ENCODE measurements at regions not wholly inside any gene's neighbourhood (a gene's known extent, or its start where the extent isn't known, plus 50 kb on each side); places are given as distances from the start of the nearest gene placed in this dataset.
"Not testable (repeated sequence)": the region's sequence is repeated elsewhere in the genome, so short reads cannot be mapped to it uniquely, and the experiment has no call there.

DNA sequence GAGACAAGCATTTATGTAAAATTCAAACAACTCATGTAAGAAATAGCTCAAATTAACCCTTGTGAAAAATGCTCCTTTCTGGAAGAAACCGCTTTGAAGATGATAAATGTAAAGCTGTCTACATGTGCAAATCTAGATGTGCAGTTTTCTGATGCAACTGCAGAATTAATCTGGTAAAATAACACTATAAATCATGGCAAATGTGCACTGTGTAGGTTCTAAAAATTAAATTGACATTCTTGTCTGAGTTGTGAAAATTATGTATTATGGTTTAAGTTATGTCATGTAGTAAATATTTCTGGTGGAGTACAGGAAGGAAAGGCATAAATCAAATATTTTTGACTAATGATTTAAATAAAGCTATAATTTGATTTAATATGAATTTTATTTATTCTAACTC lies 678.1 kb upstream of the SEMA6D start (continued):
- TF ChIP-seq, protein P1, sequence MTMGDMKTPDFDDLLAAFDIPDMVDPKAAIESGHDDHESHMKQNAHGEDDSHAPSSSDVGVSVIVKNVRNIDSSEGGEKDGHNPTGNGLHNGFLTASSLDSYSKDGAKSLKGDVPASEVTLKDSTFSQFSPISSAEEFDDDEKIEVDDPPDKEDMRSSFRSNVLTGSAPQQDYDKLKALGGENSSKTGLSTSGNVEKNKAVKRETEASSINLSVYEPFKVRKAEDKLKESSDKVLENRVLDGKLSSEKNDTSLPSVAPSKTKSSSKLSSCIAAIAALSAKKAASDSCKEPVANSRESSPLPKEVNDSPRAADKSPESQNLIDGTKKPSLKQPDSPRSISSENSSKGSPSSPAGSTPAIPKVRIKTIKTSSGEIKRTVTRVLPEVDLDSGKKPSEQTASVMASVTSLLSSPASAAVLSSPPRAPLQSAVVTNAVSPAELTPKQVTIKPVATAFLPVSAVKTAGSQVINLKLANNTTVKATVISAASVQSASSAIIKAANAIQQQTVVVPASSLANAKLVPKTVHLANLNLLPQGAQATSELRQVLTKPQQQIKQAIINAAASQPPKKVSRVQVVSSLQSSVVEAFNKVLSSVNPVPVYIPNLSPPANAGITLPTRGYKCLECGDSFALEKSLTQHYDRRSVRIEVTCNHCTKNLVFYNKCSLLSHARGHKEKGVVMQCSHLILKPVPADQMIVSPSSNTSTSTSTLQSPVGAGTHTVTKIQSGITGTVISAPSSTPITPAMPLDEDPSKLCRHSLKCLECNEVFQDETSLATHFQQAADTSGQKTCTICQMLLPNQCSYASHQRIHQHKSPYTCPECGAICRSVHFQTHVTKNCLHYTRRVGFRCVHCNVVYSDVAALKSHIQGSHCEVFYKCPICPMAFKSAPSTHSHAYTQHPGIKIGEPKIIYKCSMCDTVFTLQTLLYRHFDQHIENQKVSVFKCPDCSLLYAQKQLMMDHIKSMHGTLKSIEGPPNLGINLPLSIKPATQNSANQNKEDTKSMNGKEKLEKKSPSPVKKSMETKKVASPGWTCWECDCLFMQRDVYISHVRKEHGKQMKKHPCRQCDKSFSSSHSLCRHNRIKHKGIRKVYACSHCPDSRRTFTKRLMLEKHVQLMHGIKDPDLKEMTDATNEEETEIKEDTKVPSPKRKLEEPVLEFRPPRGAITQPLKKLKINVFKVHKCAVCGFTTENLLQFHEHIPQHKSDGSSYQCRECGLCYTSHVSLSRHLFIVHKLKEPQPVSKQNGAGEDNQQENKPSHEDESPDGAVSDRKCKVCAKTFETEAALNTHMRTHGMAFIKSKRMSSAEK (CRISPR knock-in tag; IDR thresholded peaks at IDR 0.05; ENCODE audit: borderline replicate concordance) = no peak
- TF ChIP-seq, protein P2, sequence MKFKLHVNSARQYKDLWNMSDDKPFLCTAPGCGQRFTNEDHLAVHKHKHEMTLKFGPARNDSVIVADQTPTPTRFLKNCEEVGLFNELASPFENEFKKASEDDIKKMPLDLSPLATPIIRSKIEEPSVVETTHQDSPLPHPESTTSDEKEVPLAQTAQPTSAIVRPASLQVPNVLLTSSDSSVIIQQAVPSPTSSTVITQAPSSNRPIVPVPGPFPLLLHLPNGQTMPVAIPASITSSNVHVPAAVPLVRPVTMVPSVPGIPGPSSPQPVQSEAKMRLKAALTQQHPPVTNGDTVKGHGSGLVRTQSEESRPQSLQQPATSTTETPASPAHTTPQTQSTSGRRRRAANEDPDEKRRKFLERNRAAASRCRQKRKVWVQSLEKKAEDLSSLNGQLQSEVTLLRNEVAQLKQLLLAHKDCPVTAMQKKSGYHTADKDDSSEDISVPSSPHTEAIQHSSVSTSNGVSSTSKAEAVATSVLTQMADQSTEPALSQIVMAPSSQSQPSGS (CRISPR knock-in tag; IDR thresholded peaks at IDR 0.05; ENCODE audit: borderline replicate concordance, low read depth) = no peak
- TF ChIP-seq SMAD4 (CRISPR knock-in tag; IDR thresholded peaks at IDR 0.05) (no peak), CREM (CRISPR knock-in tag; IDR thresholded peaks at IDR 0.05) (no peak), CBFB (CRISPR knock-in tag; IDR thresholded peaks at IDR 0.05; ENCODE audit: low read depth) (no peak), NR2C2 (CRISPR knock-in tag; IDR thresholded peaks at IDR 0.05) (no peak), KAT7 (CRISPR knock-in tag; IDR thresholded peaks at IDR 0.05; ENCODE audit: borderline replicate concordance) (no peak), OVOL2 (CRISPR knock-in tag; IDR thresholded peaks at IDR 0.05; ENCODE audit: borderline replicate concordance) (no peak), GTF2I (CRISPR knock-in tag; conservative IDR thresholded peaks at IDR 0.05) (no peak)
- TF ChIP-seq, protein P3, sequence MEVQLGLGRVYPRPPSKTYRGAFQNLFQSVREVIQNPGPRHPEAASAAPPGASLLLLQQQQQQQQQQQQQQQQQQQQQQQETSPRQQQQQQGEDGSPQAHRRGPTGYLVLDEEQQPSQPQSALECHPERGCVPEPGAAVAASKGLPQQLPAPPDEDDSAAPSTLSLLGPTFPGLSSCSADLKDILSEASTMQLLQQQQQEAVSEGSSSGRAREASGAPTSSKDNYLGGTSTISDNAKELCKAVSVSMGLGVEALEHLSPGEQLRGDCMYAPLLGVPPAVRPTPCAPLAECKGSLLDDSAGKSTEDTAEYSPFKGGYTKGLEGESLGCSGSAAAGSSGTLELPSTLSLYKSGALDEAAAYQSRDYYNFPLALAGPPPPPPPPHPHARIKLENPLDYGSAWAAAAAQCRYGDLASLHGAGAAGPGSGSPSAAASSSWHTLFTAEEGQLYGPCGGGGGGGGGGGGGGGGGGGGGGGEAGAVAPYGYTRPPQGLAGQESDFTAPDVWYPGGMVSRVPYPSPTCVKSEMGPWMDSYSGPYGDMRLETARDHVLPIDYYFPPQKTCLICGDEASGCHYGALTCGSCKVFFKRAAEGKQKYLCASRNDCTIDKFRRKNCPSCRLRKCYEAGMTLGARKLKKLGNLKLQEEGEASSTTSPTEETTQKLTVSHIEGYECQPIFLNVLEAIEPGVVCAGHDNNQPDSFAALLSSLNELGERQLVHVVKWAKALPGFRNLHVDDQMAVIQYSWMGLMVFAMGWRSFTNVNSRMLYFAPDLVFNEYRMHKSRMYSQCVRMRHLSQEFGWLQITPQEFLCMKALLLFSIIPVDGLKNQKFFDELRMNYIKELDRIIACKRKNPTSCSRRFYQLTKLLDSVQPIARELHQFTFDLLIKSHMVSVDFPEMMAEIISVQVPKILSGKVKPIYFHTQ (CRISPR knock-in tag; IDR thresholded peaks at IDR 0.05) = no peak

DNA sequence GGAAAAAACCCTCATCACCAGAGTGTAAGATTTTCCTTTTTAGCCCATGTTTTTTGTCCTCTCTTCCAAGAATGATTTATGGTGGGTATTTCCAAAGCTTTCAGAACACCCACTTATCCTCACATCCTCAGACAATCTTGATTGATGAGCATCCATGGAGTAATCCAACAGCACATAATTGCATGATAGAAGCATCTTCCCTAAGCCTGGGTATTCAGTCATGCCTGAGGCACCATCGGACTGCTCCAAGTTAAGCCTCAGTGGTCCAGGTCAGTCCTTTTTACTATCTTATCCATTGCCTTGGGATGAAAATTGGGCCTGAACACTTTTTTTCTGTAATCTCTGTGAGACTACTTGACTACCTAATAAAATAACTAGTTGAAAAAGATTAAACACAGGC lies 676.0 kb upstream of the SEMA6D start:
- TF ChIP-seq, protein P4, sequence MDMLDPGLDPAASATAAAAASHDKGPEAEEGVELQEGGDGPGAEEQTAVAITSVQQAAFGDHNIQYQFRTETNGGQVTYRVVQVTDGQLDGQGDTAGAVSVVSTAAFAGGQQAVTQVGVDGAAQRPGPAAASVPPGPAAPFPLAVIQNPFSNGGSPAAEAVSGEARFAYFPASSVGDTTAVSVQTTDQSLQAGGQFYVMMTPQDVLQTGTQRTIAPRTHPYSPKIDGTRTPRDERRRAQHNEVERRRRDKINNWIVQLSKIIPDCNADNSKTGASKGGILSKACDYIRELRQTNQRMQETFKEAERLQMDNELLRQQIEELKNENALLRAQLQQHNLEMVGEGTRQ (CRISPR knock-in tag; IDR thresholded peaks at IDR 0.05) = no peak
- no peak for TF ChIP-seq ZNF416 (CRISPR knock-in tag; IDR thresholded peaks at IDR 0.05)
- TF ChIP-seq, protein P5, sequence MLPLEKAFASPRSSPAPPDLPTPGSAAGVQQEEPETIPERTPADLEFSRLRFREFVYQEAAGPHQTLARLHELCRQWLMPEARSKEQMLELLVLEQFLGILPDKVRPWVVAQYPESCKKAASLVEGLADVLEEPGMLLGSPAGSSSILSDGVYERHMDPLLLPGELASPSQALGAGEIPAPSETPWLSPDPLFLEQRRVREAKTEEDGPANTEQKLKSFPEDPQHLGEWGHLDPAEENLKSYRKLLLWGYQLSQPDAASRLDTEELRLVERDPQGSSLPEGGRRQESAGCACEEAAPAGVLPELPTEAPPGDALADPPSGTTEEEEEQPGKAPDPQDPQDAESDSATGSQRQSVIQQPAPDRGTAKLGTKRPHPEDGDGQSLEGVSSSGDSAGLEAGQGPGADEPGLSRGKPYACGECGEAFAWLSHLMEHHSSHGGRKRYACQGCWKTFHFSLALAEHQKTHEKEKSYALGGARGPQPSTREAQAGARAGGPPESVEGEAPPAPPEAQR (CRISPR knock-in tag; IDR thresholded peaks at IDR 0.05) = no peak
- TF ChIP-seq, protein P6, sequence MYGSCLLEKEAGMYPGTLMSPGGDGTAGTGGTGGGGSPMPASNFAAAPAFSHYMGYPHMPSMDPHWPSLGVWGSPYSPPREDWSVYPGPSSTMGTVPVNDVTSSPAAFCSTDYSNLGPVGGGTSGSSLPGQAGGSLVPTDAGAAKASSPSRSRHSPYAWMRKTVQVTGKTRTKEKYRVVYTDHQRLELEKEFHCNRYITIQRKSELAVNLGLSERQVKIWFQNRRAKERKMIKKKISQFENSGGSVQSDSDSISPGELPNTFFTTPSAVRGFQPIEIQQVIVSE (CRISPR knock-in tag; IDR thresholded peaks at IDR 0.05; ENCODE audit: borderline replicate concordance) = no peak
- TF ChIP-seq, protein P7, sequence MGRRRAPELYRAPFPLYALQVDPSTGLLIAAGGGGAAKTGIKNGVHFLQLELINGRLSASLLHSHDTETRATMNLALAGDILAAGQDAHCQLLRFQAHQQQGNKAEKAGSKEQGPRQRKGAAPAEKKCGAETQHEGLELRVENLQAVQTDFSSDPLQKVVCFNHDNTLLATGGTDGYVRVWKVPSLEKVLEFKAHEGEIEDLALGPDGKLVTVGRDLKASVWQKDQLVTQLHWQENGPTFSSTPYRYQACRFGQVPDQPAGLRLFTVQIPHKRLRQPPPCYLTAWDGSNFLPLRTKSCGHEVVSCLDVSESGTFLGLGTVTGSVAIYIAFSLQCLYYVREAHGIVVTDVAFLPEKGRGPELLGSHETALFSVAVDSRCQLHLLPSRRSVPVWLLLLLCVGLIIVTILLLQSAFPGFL (CRISPR knock-in tag; IDR thresholded peaks at IDR 0.05; ENCODE audit: borderline replicate concordance) = no peak
- TF ChIP-seq, protein P3 (CRISPR knock-in tag; IDR thresholded peaks at IDR 0.05) = no peak
- Mint-ChIP-seq H3K9me3 (peaks cover 17% of the 10 kb centered on the region), H3K27ac (no peak overlapping the region), H3K36me3 (peaks cover 8% of the 10 kb centered on the region), H3K4me1 (no peaks in the 10 kb centered on the region), H3K27me3 (ENCODE audit: low read depth) (no peaks in the 10 kb centered on the region), H3K4me3 (no peak overlapping the region)
- CTCF ChIA-PET = no interaction called here
- DNase-seq (ENCODE audit: low spot score) (no peak), ATAC-seq (no peak)
- POLR2A ChIA-PET = no interaction called here

DNA sequence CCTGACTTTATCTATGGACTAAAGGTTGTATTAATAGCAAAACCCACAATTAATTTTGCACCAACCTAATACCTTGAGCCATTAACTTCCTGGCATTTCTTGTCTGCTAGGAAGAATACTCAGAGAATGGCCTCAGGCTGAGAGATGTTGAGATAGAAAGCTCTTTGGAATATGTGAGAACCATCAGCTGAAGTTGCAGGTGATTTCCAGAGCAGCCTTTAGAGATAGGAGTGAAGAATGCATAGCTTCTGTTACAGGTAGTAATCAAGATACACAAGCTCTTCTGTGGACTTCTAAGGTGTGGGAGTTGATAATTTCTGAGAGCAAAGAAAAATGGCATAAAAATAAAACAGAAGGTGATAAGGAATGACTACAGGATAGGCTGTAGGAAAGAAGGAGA lies 669.3 kb upstream of the SEMA6D start:
- POLR2A ChIA-PET; H3K4me1 Mint-ChIP-seq; H3K4me3 Mint-ChIP-seq; H3K27me3 Mint-ChIP-seq (ENCODE audit: low read depth); H3K27ac Mint-ChIP-seq; DNase-seq (ENCODE audit: low spot score); ATAC-seq; CTCF ChIA-PET: not testable (repeated sequence)
- peaks cover 12% of the 10 kb centered on the region for H3K36me3 Mint-ChIP-seq
- peaks cover 36% of the 10 kb centered on the region for H3K9me3 Mint-ChIP-seq

Data from WTC11 (cell line).